ENCODE measurements at regions not wholly inside any gene's neighbourhood (a gene's known extent, or its start where the extent isn't known, plus 50 kb on each side); places are given as distances from the start of the nearest gene placed in this dataset.

- no peak for TF ChIP-seq CTCF (IDR thresholded peaks at IDR 0.05; ENCODE audit: low read depth, low read length, missing input control)
These were observed 95.1 kb upstream of the GRIA3 start (continued) for GRCh38 chrX:123088930-123089329.

DNA sequence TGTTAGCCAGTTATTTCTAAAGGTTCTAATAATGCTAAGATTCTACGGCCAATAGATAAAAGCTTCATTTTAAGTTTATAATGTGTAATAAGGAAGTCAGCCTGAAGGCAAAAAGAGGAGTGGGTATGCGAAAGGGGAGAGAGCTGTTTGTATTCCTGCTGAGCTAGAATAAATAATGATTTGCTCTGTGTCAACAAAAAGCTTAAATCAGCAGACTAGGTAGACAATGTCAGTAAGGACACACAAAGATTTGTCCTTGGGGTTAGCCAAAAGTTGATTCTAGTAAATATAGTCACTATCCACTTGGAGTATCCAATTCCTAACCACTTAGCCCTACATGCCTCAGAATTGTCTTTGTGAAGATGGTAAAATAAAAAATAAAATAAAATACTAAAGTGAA lies 90.3 kb upstream of the GRIA3 start:
- no peaks in the 10 kb centered on the region for H3K27me3 ChIP-seq (ENCODE audit: control insufficient read depth in 4 of 4, insufficient read depth in 4 of 4, low read length in 3 of 4)
- no peak for DNase-seq (ENCODE audit: low spot score)
- no peak overlapping the region for H3K9ac ChIP-seq (ENCODE audit: low read depth in 1 of 2, low read length in 2 of 2)
- H3K27ac ChIP-seq (ENCODE audit: low read depth in 1 of 2, low read length in 2 of 2) = peak overlapping the region; percentile 19 to 61
- no peaks in the 10 kb centered on the region for H3K9me3 ChIP-seq (ENCODE audit: control insufficient read depth in 4 of 4, low read length in 3 of 4)
- no peaks in the 10 kb centered on the region for H3K36me3 ChIP-seq (ENCODE audit: control insufficient read depth in 4 of 4, insufficient read depth in 3 of 4, low read depth in 1 of 4, low read length in 3 of 4)
- H3K4me3 ChIP-seq (ENCODE audit: low read depth in 1 of 3, low read length in 3 of 3) = no peak overlapping the region
- TF ChIP-seq RAD21 (IDR thresholded peaks at IDR 0.05) (peak in 1 of 2 donors; percentile 36), SP1 (IDR thresholded peaks at IDR 0.05) (peak; percentile 32), NR2F2 (IDR thresholded peaks at IDR 0.05) (no peak), RXRA (IDR thresholded peaks at IDR 0.05) (peak in 1 of 2 donors; percentile 45), FOXA1 (IDR thresholded peaks at IDR 0.05) (peak; percentile 31), ZBTB33 (IDR thresholded peaks at IDR 0.05) (no peak), CTCF (IDR thresholded peaks at IDR 0.05; ENCODE audit: low read depth, low read length, missing input control) (no peak), JUND (IDR thresholded peaks at IDR 0.05) (peak in 1 of 2 donors; percentile 15), ATF3 (IDR thresholded peaks at IDR 0.05) (no peak), HNF4A (conservative IDR thresholded peaks at IDR 0.05) (peak in 1 of 2 donors; percentile 38), FOXA2 (IDR thresholded peaks at IDR 0.05) (peak; percentile 84)
- WGBS = 24% methylated on average over 2 of the region's 2 CpGs
- peaks cover 0 to 19% (median 12%) of the 10 kb centered on the region in 4 donors for H3K4me1 ChIP-seq (ENCODE audit: control insufficient read depth in 4 of 4, insufficient read depth in 4 of 4, low read length in 3 of 4)

GRCh38 chrX:123108513-123109427 lies 75.3 kb upstream of the GRIA3 start:
- Histone ChIP-seq H3K9ac (ENCODE audit: low read depth in 1 of 2, low read length in 2 of 2) (no peak overlapping the region), H3K9me3 (ENCODE audit: control insufficient read depth in 4 of 4, low read length in 3 of 4) (no peaks in the 10 kb centered on the region), H3K4me3 (ENCODE audit: low read depth in 1 of 3, low read length in 3 of 3) (no peak overlapping the region), H3K27ac (ENCODE audit: low read depth in 1 of 2, low read length in 2 of 2) (no peak overlapping the region), H3K36me3 (ENCODE audit: control insufficient read depth in 4 of 4, insufficient read depth in 3 of 4, low read depth in 1 of 4, low read length in 3 of 4) (no peaks in the 10 kb centered on the region), H3K27me3 (ENCODE audit: control insufficient read depth in 4 of 4, insufficient read depth in 4 of 4, low read length in 3 of 4) (no peaks in the 10 kb centered on the region), H3K4me1 (ENCODE audit: control insufficient read depth in 4 of 4, insufficient read depth in 4 of 4, low read length in 3 of 4) (no peaks in the 10 kb centered on the region)
- TF ChIP-seq, protein P1, sequence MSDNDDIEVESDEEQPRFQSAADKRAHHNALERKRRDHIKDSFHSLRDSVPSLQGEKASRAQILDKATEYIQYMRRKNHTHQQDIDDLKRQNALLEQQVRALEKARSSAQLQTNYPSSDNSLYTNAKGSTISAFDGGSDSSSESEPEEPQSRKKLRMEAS (IDR thresholded peaks at IDR 0.05) = no peak
- no peak for DNase-seq (ENCODE audit: low spot score)
- WGBS = 73% methylated on average over 4 of the region's 4 CpGs
